GM18870 (cell line): ENCODE measurements at regions not wholly inside any gene's neighbourhood (a gene's known extent, or its start where the extent isn't known, plus 50 kb on each side); places are given as distances from the start of the nearest gene placed in this dataset.
"Not testable (repeated sequence)": the region's sequence is repeated elsewhere in the genome, so short reads cannot be mapped to it uniquely, and the experiment has no call there.

Source experiments
- ATAC-seq: cut with Tn5 transposase; IDR thresholded peaks from one replicate; pipeline ENCODE4 v1.9.1; 2021; ENCODE audit warnings: moderate library complexity; ENCODE audit not compliant: unreplicated experiment

GRCh38 chr7:118777308-118777707 lies 552.8 kb downstream of the ANKRD7 start:
- no peak for ATAC-seq

GRCh38 chr7:118792682-118793081 lies 568.2 kb downstream of the ANKRD7 start:
- ATAC-seq, result no peak

DNA sequence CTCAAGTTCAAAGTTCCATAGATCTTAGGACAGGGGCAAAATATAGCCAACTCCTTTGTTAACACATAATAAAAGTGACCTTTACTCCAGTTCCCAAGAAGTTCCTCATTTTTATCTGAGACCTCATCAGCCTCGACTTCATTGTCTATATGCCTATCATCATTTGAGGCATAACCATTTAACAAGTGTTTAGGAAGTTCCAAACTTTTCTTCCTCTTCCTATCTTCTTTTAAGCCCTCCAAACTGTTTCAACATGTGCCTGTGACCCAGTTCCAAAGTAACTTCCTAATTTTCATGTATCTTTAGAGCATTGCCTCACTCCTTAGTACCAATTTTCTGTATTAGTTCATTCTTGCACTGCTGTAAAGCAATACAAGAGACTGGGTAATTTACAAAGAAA lies 569.1 kb downstream of the ANKRD7 start:
- ATAC-seq, result no peak

GRCh38 chr7:118794419-118794818 lies 569.9 kb downstream of the ANKRD7 start:
- ATAC-seq, result no peak

DNA sequence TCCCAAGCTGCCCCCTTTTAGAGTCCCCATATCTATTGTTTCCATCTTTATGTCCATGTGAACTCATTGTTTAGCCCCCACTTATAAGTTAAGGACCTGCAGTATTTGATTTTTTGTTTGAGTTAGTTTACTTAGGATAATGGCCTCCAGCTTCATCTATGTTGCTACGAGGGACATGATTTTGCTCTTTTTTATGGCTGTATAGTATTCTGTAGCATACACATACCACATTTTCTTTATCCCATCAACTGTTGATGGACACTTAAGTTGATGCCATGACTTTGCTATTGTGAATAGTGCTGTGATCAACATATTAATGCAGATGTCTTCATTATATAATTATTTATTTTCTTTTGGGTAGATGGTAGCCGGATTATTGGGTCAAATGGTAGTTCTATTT lies 576.9 kb downstream of the ANKRD7 start:
- ATAC-seq, result no peak

DNA sequence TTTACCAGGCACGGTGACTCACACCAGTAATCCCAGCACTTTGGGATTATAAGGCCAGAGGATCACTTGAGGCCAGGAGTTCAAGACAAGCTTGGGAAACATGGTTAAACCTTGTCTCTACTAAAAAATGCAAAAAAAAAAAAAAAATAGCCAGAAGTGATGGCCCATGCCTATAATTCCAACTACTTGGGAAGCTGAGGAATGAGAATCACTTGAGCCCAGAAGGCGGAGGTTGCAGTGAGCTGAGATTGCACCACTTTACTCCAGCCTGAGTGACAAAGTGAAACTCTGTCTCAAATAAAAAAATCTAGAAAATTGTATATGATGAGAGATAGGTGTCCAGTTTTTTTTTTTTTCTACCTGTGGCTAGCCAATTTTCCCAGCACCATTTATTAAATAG lies 578.2 kb downstream of the ANKRD7 start:
- ATAC-seq, result no peak

- ATAC-seq, result no peak
Observed at GRCh38 chr7:118826246-118826645, 601.7 kb downstream of the ANKRD7 start.

DNA sequence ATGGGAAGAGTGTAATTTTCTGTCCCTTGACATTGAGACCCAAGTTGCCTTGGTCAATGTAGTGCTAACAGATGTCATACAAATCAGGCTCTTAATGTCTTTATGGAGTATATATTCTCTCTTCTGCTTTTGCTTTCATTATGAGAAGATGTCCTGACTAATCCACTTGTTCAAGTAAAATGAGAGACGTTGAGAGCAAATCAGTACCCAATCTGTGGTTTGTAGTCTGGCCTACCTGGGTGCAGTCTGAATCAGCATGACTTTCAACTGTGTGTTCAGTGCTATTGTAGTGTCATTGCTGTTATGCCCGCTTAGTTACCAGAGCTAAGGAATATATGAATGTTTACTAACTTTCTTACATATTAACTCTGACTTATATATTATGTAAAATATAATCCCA lies 612.4 kb downstream of the ANKRD7 start:
- peak; percentile 100 for ATAC-seq

DNA sequence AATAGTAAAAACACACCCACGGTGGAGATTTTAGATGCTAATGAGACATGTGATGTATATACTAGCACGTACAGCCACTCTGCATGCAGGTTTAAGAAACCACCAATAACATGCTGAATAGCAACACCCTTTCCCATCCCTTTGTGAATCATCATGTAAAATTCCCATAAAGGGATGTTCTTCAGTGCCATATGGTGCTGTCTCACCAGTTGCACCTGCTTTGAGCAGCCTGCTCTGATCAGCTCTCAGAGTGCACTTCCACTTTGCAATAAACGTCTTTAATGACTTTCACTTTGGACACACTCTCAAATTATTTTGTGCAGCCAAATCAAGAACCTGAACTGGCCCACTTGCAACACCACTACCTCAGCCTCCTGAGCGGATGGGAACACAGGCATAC lies 615.0 kb downstream of the ANKRD7 start:
- ATAC-seq, result no peak

GRCh38 chr7:118843456-118843855 lies 619.0 kb downstream of the ANKRD7 start:
- ATAC-seq, result no peak

GRCh38 chr7:118844748-118845147 lies 620.2 kb downstream of the ANKRD7 start:
- no peak for ATAC-seq

- ATAC-seq, result no peak
Observed at GRCh38 chr7:118845791-118846190, 621.3 kb downstream of the ANKRD7 start.

DNA sequence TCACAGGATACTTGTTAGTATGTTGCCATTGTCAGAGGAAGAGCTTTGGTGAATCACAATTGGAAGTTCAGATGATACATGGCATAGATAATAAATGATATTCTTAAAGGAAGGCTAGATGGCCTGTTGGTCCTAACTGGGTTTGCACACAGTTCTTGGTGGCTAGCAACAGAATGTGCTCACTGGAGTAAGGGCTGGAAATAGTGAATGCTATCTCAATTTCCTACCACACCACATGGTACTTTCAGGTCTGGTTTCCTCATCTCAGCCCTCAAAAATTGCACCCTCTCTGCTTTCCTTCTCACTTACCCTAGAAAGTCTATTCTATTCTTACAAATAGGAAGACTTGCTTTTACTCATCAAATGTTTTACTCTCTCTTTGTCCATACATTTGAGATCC lies 622.5 kb downstream of the ANKRD7 start:
- ATAC-seq, result no peak

DNA sequence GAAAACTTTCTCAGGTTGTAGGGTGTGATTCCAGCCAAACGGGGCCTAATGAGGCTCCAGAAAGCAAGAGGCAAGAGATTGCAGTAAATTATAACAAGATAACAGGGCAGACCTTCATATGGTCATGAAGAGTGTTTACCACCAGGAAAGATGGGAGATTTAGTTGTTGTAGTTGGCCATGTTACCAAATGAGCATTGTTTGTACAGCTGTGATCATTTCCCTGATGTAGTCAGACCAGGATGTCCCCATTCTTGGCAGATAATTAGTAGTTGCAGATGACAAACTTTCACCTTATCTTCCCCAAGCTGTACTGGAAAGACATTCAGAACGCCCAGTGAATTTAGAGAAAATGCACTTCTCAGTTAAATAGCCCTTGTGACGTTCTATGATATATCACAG lies 630.8 kb downstream of the ANKRD7 start:
- ATAC-seq, result no peak

DNA sequence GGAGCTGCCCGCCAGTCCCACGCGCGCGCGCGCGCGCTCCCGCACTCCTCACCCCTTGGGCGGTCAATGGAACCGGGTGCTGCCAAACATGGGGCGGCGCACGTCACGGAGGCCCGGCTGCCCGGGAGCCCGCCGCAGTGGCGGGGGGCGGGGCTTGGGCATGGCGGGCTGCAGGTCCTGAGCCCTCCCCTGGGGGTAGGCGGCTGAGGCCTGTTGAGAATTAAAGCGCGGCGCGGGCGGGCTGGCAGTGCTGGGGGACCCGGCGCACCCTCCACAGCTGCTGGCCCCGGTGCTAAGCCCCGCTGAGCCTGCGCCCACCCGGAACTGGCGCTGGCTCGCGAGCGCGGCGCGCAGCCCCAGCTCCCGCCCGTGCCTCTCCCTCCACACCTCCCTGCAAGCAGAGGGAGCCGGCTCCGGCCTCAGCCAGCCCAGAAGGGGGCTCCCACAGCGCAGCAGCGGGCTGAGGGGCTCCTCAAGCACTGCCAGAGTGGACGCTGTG lies 634.2 kb downstream of the ANKRD7 start:
- peak; percentile 68 for ATAC-seq

GRCh38 chr7:118861581-118861980 lies 637.1 kb downstream of the ANKRD7 start:
- ATAC-seq, result no peak

DNA sequence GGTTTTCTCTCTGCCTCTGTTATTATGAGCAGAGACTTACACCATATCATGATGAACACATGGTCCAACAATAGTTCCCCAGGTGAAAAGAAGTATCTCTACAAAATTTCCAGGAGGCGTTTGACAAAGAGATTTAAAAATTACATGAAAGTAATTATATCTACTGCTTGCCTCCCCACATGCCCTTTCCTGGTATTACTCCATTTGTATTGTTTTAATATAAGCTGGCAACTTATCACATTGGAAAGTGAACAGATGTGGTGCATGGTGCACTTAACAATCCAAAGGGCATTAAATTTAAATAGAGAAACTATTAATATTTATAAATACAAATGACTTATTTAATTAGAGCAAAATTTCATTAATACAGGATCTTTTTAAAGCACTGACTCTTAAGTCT lies 638.2 kb downstream of the ANKRD7 start:
- ATAC-seq, result no peak

DNA sequence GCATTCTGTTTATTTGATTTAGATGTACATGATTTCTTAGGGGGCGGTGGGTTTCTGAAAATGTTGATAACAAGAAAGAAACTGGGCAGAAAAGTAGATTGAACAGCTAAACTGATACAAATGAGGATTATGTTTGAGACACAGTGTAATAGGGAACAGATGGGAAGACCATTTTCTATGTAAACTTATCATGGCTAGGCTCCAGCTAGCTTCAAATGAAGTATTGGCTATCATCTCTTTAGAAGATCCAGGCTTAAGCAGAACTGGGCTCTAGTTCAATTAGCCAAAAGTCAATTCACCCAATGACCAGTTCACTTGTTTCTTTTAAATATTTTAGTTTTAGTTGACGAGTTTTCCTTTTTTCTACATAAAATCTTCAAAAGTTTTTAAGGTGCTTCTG lies 639.5 kb downstream of the ANKRD7 start:
- ATAC-seq, result no peak

GRCh38 chr7:118867860-118868259 lies 643.4 kb downstream of the ANKRD7 start:
- ATAC-seq, result no peak

DNA sequence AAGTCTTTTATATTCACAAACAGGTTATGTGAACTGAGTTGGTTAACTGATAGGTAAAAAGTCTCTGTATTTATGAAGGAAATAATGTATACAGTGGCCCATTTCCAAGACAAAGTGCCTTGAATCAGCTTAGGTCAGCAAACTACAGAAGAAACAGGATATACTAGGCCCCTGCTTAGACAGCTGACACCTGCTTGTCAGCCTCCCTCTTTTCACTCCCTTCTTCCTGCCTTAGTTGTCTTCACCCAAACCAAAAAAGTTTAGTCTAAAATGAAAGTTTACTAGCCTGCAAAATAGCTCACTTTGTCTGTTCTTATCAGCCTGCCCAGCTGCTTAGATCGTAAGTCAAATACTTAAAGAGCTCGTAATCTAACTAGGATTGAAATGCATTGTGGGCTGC lies 644.6 kb downstream of the ANKRD7 start:
- ATAC-seq, result not testable (repeated sequence)

DNA sequence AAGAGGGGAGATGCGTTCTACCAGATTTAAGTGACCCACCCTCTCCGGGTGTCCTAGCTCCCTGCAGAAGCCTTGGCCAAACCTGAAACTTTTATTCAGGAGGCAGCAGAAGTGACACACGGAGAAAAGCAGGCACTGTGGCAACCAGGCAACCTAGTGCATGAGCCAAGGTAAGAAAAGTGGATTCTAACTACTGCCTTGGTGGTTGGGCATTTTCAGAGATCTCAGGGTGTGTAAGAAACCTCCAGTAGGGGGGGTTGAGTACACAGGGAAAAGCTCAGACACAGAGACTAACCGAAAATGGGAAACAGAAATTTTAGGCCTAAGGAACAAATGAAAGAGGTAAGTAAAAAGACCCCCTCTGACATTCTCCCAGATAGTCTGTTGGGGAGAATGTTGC lies 645.7 kb downstream of the ANKRD7 start:
- ATAC-seq, result no peak

GRCh38 chr7:118872568-118872967 lies 648.1 kb downstream of the ANKRD7 start:
- ATAC-seq, result no peak

- ATAC-seq, result no peak
Observed at GRCh38 chr7:118877187-118877586, 652.7 kb downstream of the ANKRD7 start.

GRCh38 chr7:118878336-118878735 lies 653.8 kb downstream of the ANKRD7 start:
- no peak for ATAC-seq
